ENCODE measurements at regions not wholly inside any gene's neighbourhood (a gene's known extent, or its start where the extent isn't known, plus 50 kb on each side); places are given as distances from the start of the nearest gene placed in this dataset.

DNA sequence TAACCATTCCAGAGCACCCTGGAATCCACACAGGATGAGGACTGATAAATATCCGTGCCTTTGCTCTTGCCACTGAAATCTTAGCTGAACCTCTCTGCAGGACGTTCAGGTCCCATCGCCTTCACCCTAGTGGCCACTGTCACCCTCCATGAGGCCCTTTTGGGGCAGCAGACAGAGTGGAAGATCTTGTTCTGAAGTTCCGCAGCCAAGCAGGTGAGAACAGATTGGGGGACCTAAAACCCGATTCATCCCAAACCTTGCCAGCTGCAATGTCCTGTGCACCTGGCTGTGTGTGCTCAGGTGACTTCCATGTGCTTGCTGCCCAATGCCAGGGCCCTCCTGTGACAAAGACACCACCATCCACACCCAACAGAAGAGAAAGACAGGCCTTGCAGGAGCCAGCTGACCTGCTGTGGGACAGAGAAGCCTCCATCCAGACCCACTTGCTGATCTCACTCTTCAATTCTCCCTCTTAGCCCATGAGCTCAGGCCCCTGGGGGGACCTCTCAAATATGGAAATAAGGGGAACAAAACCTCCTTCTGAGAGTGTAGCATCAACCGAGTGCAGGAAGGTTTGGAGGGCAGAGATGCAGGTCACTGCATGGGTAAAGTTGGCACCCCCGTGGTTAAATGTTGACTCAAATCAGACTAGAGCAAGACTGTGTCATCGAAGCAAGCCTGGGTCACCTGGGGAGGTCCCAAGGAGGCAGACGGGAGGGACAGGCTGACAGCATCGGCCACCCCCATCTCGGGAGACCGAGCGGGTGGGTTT, 308.7 kb upstream of the DIO3 start:
- no peak overlapping the region for H3K4me3 ChIP-seq
- H3K36me3 ChIP-seq, result no peaks in the 10 kb centered on the region
- H3K4me1 ChIP-seq, result no peaks in the 10 kb centered on the region
- H3K27ac ChIP-seq, result no peak overlapping the region
- no peak for ATAC-seq
- intact Hi-C loops (cut with DNase I), result no loop called here
- H3K27me3 ChIP-seq, result peaks cover 0 to 33% of the 10 kb centered on the region in 2 donors
- H3K9me3 ChIP-seq, result no peaks in the 10 kb centered on the region
- DNase-seq, result no peak
- TF ChIP-seq, protein P1, sequence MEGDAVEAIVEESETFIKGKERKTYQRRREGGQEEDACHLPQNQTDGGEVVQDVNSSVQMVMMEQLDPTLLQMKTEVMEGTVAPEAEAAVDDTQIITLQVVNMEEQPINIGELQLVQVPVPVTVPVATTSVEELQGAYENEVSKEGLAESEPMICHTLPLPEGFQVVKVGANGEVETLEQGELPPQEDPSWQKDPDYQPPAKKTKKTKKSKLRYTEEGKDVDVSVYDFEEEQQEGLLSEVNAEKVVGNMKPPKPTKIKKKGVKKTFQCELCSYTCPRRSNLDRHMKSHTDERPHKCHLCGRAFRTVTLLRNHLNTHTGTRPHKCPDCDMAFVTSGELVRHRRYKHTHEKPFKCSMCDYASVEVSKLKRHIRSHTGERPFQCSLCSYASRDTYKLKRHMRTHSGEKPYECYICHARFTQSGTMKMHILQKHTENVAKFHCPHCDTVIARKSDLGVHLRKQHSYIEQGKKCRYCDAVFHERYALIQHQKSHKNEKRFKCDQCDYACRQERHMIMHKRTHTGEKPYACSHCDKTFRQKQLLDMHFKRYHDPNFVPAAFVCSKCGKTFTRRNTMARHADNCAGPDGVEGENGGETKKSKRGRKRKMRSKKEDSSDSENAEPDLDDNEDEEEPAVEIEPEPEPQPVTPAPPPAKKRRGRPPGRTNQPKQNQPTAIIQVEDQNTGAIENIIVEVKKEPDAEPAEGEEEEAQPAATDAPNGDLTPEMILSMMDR (IDR thresholded peaks at IDR 0.05), result no peak

DNA sequence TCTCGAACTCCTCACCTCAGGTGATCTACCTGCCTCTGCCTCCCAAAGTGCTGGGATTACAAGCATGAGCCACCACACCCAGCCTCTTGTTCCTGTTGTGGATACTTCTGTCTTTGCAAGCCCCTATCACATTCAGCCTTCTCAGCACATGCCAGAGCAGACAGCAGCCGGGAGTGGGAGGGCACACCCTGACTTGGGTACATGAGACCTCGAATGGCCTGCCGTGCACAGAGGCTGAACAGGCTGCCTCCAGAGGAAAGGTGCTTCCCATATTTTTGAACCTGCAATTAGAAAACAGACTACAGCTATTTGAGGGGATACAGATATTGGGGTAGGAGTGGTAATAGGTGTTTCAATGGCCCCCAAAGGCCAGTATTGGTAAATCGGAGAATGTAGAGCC, 307.3 kb upstream of the DIO3 start:
- no peak for ATAC-seq
- Histone ChIP-seq H3K27me3 (peaks cover 0 to 33% of the 10 kb centered on the region in 2 donors), H3K27ac (no peak overlapping the region), H3K4me1 (no peaks in the 10 kb centered on the region), H3K4me3 (no peak overlapping the region), H3K36me3 (no peaks in the 10 kb centered on the region), H3K9me3 (no peaks in the 10 kb centered on the region)
- DNase-seq, result no peak
- intact Hi-C loops (cut with DNase I), result no loop called here
- TF ChIP-seq, protein P1 (IDR thresholded peaks at IDR 0.05), result no peak

DNA sequence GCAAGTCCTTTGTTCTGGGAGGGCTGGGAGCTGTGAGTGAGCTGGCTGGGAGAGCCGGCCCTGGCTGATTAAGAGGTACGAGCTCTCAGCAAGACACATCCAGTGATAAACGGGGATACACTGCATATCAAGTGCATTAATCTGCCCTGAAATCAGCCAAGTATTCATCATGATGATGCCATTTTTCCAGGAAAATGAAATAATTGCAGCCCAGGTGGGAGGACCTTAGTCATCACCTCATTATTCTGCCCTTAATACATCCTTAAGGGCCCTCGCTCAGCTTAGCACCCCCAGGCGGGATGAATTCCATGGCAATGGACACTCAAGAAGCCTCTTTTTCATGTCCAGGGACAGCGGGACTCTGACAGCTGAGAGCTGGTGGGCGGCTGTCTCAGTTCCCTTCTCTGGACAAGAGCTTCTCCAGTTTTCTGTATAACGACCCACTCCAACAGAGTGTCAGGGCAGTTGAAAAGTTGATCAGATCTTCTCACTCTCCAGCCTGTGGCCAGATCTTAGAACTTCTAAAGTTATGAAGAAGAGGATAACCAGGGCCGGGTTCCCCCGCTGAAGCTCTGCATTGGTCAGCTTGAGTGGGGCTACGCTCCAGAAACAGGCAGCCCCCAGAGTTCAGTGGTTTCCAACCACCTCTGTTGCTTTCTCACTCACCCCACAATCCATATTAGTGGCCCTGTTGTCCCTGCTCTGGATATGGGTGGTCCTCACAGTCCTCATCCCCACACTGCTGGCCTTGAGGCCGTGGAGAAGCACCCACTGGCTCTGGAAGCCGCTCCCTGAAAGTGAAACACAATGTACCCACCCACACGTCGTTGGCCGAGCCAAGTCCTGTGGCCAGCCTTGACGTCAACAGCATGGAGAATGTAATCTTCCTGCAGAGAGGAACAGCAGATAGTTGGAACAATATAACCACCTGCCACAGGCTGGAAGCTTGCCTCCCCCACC, 306.2 kb upstream of the DIO3 start:
- TF ChIP-seq, protein P1 (IDR thresholded peaks at IDR 0.05), result no peak
- Histone ChIP-seq H3K9me3 (no peaks in the 10 kb centered on the region), H3K4me1 (no peaks in the 10 kb centered on the region), H3K27ac (no peak overlapping the region), H3K27me3 (peaks cover 0 to 33% of the 10 kb centered on the region in 2 donors), H3K36me3 (no peaks in the 10 kb centered on the region), H3K4me3 (no peak overlapping the region)
- intact Hi-C loops (cut with DNase I), result no loop called here
- DNase-seq (no peak), ATAC-seq (no peak)

DNA sequence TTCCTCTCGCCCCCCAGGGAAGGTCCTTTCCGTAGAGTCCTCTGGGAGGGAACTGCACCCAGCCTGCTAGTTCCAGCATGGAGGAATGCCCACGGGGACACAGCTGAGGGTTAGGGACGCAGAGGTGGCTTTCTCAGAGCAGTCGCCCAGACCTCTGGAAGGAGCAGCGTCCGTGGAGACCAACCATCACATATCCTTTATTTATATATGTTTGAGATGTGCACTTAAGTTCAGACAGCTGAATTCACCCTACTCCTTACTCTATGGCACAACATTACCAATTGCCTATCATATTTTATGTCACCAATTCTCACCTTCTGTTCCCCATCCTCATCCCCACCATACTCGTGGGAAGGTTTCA, 305.6 kb upstream of the DIO3 start:
- Histone ChIP-seq H3K27me3 (peaks cover 0 to 28% of the 10 kb centered on the region in 2 donors), H3K9me3 (no peaks in the 10 kb centered on the region), H3K4me3 (no peak overlapping the region), H3K4me1 (no peaks in the 10 kb centered on the region), H3K27ac (no peak overlapping the region), H3K36me3 (no peaks in the 10 kb centered on the region)
- intact Hi-C loops (cut with DNase I), result no loop called here
- ATAC-seq (no peak), DNase-seq (no peak)
- TF ChIP-seq, protein P1 (IDR thresholded peaks at IDR 0.05), result no peak

DNA sequence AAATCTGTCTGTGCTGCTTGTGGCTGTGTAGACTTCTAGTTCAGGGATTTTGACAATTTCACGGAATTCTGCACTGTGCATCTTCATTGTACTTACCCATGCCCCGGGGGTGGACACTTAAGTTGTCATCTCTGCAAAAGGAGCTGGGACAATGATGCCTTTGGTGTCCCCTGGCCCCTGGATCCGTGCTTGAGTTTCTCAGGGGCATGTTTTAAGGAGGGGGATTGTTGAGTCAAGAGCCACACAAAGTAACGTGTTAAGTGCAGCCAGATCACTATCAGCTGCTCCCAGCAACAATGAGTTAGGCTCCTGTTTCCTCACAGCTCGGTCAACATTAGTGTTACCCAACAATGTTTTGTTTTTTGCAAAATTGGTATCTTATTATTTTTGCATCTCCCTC, 305.0 kb upstream of the DIO3 start:
- TF ChIP-seq, protein P1 (IDR thresholded peaks at IDR 0.05), result no peak
- Histone ChIP-seq H3K36me3 (no peaks in the 10 kb centered on the region), H3K27ac (no peak overlapping the region), H3K4me1 (no peaks in the 10 kb centered on the region), H3K4me3 (no peak overlapping the region), H3K27me3 (peaks cover 0 to 28% of the 10 kb centered on the region in 2 donors), H3K9me3 (no peaks in the 10 kb centered on the region)
- intact Hi-C loops (cut with DNase I), result no loop called here
- ATAC-seq (no peak), DNase-seq (no peak)

All from left lung (tissue), 4 donors.